ENCODE measurements at regions not wholly inside any gene's neighbourhood (a gene's known extent, or its start where the extent isn't known, plus 50 kb on each side); places are given as distances from the start of the nearest gene placed in this dataset.

GRCh38 chr2:153047220-153047619, 328.8 kb downstream of the ARL6IP6 start:
- TF ChIP-seq ZZZ3 (CRISPR knock-in tag; IDR thresholded peaks at IDR 0.05; ENCODE audit: borderline replicate concordance) (no peak), TBL1XR1 (IDR thresholded peaks at IDR 0.05; ENCODE audit: borderline replicate concordance, low read length, partially characterized antibody) (no peak)

Measured in HepG2 (cell line).